ENCODE measurements at regions not wholly inside any gene's neighbourhood (a gene's known extent, or its start where the extent isn't known, plus 50 kb on each side); places are given as distances from the start of the nearest gene placed in this dataset.
A peak's percentile ranks its signal among the peaks of the same experiment; 100 is the strongest.
"Not testable (repeated sequence)": the region's sequence is repeated elsewhere in the genome, so short reads cannot be mapped to it uniquely, and the experiment has no call there.

- no peak for DNase-seq (ENCODE audit: low read depth)
Observed at GRCh38 chr6:6412700-6413099, 92.2 kb upstream of the F13A1 start.

- DNase-seq (ENCODE audit: low read depth): no peak
Observed at GRCh38 chr6:6414931-6415330, 94.5 kb upstream of the F13A1 start.

DNA sequence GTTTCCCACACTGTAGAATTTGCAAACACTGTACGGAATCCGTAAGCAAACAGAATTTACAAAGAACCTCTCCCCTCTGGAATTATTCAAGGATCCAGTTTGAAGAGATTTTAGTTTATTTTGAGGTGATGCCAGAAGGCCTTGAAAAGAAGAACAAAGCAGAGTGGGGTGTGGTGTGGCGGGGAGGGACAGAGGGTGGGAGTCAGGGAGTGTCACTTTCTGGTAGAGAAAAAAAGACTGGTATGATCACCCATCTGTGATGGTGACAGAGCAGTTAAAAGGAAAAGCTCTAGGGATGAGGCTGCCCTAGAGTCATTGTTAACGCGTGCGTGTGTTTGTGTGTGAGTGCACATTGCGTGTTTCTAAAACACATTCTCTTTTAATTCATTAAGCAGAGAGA lies 97.0 kb upstream of the F13A1 start:
- no peak for DNase-seq (ENCODE audit: low read depth)

GRCh38 chr6:6418421-6418820 lies 98.0 kb upstream of the F13A1 start:
- no peak for DNase-seq (ENCODE audit: low read depth)

- DNase-seq (ENCODE audit: low read depth): no peak
Observed at GRCh38 chr6:6420107-6420506, 99.6 kb upstream of the F13A1 start.

- no peak for DNase-seq (ENCODE audit: low read depth)
Observed at GRCh38 chr6:6434151-6434550, 113.7 kb upstream of the F13A1 start.

- DNase-seq (ENCODE audit: low read depth): no peak
Observed at GRCh38 chr6:6434723-6435122, 114.3 kb upstream of the F13A1 start.

DNA sequence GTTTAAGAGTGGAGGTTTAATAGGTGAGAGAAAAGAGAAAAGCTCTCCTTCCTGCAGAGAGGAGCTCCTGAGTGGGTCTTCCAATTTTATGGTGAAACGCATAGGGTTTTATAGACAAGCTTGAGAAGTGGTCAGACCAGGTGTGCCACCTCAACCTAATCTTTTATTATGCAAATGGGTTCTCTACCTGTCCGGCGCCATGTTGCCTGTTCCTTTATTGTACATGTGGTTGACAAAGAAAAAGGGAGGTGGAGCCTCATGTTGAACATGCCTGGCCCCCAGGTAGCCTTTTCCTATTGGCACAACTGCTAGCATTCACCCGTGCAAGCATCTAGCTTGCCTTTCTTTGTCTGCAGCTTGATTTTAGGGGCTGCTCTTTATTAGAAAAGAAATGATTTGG lies 115.9 kb upstream of the F13A1 start:
- DNase-seq (ENCODE audit: low read depth): no peak

- no peak for DNase-seq (ENCODE audit: low read depth)
Observed at GRCh38 chr6:6436946-6437345, 116.5 kb upstream of the F13A1 start.

- DNase-seq (ENCODE audit: low read depth): no peak
Observed at GRCh38 chr6:6438286-6438685, 117.8 kb upstream of the F13A1 start.

DNA sequence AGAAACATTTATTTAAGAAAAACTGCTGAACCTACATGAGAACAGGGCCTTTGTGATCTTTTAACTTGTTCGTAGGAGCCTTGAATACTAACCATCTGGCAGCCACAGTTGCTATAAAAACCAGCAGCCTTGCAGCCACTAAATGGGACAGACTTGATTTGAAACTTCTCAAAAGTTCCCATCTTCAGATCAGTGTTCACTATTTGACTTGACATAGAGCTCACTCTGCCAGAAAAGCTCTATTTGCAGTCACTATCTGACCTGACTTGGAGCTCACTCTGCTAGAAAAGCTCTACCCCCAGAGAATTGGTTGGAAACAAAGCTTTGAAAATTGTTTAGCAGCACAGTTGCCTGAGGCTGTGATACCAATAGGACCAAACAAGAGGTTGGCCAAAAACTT lies 119.3 kb upstream of the F13A1 start:
- DNase-seq (ENCODE audit: low read depth): no peak

- no peak for DNase-seq (ENCODE audit: low read depth)
Observed at GRCh38 chr6:6452002-6452401, 131.5 kb upstream of the F13A1 start.

DNA sequence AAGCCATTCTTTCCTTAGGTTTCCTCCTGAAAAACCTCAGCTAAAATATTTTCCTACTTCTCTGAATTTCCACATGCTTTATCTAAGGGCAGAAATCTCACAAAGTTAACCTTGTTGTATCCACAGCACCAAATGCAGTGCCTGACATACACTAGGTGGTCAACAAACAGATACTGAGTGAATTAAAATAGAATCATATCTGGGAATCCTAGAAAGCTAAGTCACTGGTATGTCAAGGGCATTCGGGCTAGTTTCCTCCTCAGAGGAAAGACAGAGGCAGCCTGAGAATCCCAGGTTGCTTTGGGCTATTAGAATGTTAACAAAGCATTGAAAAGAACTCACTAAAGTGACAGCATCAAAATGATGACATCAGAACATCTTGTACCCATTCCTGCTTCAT lies 132.7 kb upstream of the F13A1 start:
- no peak for DNase-seq (ENCODE audit: low read depth)

GRCh38 chr6:6455272-6455671 lies 133.2 kb upstream of the LY86 start:
- no peak for DNase-seq (ENCODE audit: low read depth)

DNA sequence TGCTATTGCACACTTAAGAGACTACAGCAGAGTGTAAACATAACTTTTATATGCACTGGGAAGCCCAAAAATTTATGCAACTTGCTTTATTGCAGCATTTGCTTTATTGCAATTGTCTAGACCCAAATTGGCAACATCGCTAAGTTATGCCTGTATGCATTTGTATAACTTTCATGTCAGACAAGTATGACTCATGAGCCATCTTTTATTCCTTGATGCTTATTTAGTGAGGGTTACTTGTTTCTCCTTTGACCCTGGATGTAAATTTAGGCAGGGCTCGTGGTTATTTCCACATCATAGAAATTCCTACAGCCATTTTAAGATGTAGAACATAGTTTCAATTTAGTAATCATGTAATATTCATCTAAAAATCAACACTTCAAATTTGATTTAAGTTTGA lies 130.3 kb upstream of the LY86 start:
- DNase-seq (ENCODE audit: low read depth): no peak

DNA sequence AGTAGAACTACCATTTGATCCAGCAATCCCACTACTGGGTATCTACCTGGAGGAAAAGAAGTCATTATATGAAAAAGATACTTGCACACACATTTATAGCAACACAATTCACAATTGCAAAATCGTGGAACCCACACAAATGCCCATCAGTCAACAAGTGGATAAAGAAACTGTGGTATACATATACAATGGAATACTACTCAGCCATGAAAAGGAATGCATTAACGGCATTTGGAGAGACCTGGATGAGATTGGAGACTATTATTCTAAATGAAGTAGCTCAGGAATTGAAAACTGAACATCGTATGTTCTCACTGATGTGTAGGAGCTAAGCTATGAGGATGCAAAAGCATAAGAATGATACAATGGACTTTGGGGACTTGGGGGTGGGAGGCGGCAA lies 128.6 kb upstream of the LY86 start:
- DNase-seq (ENCODE audit: low read depth): not testable (repeated sequence)

DNA sequence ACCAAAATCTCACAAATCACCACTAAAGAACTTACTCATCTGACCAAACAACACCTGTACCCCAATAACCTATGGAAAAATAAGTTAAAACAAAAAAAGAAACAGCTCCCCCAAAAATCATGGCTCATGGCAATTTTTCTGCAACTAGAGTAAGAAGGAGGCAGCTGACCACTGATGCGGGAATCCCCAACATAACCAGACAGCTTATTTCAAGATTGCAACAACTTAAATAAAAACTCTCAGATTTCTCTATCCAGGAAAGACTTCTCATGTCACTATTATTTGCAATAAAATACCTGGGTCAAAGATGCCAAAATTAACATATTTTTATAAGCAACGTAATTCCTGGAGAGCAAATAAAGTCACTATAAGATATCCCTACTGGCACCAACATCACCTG lies 128.1 kb upstream of the LY86 start:
- DNase-seq (ENCODE audit: low read depth): no peak

DNA sequence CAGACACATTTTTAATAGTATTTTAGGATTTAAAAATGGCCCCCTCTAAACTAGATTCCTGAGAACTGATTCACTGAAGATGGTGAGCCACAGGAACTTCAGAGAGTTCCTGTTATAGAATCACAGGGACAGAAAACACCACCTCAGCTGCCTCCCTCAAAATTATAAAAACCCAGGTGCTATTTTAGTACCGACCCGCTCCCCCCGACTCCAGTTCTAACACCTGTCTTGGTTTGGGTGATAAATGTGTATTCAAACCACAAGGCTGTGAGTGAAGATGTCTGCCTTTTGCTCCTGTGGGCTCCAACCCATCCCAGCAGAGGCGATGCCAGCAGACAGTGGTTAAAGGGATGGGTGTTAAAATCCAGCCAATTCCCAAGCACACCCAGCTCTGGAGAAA lies 127.4 kb upstream of the LY86 start:
- peak; percentile 6 for DNase-seq (ENCODE audit: low read depth)

DNA sequence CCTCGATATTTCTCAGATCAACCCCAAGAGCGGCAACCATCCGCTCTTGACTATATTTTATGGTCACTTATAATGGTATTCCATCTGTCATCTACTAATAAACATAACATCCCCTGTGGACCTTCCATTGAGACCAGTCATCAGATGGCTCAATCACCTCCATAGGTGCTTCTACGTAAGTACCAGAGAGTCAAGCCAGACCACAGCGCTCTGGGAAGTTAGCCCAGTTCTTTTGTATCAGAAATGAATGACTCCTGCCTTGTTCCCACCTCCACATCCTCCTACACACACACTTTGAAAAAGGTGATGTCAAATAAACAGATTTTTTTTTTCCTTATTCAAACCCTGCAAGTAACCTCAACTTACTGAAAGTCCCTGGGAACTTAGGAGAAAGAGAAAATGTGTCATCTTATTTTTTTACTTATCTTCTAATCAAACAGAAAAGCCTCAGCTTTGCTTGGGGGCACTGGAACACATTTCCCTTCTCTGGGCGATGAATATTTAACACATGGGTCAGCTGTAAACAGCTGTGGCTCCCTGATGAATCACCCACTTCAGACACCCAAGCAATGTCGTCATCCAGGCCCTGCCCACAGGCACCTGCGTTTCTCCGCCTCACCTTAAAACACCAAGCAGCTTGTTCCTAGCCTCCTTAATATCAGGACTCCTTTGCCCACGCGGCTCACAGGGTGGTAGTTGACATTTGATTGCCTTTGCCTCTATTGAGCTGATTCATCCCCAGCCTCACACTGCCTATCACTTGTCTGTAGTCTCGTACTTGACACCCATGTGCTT lies 121.4 kb upstream of the LY86 start:
- DNase-seq (ENCODE audit: low read depth): peak; percentile 79

DNA sequence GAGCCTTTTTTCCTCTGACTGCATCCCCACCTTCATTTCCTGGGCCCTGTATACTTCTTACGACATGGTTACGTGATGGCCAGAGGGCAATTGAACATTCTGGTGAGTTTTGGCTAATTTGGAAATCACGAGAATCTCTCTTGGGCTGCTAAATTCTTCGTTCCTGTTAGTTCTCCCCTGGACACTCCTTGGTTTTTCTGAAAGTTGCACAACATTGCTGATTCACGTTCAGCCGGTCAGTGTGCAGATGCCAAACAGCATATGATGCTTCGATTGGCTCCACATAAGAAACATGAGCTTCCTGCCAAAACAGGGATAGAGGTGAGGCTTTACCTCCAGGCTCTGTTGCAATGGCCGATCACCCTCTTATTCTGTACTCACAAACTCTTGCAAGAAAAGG lies 119.4 kb upstream of the LY86 start:
- DNase-seq (ENCODE audit: low read depth): peak; percentile 14

DNA sequence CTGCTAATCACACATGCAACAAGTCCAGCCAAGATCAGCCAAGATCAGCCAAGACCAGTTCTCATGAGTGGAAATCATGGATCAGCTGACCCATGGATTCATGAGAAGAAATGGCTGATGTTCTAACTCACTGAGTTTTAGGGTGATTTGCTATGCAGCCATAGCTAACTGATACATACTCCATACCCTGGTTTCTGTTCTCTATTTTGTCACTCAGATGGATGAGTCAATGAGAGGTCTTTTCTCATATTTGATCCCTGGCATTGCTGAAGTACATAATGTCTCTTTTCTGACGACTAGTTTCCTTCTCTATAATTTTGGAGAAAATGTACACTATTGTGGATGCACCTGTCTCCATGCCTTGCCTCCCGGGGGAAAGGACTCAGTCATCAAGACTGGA lies 118.4 kb upstream of the LY86 start:
- no peak for DNase-seq (ENCODE audit: low read depth)

GRCh38 chr6:6471276-6471675 lies 117.2 kb upstream of the LY86 start:
- DNase-seq (ENCODE audit: low read depth): no peak

GRCh38 chr6:6474170-6474920 lies 114.2 kb upstream of the LY86 start:
- no peak for DNase-seq (ENCODE audit: low read depth)

- DNase-seq (ENCODE audit: low read depth): no peak
Observed at GRCh38 chr6:6479785-6480184, 108.7 kb upstream of the LY86 start.
